NCI-H748 (cell line): ENCODE measurements at regions not wholly inside any gene's neighbourhood (a gene's known extent, or its start where the extent isn't known, plus 50 kb on each side); places are given as distances from the start of the nearest gene placed in this dataset.
"Not testable (repeated sequence)": the region's sequence is repeated elsewhere in the genome, so short reads cannot be mapped to it uniquely, and the experiment has no call there.

ENCODE experiments used
- DNase-seq: peaks from one replicate; lab custom pipeline; 2025; ENCODE audit not compliant: unreplicated experiment; lab: John Stamatoyannopoulos, UW

GRCh38 chr1:58968360-58968952 is 184.6 kb upstream of the JUN start:
- DNase-seq: no peak

GRCh38 chr1:58969176-58969575 is 185.3 kb upstream of the JUN start:
- DNase-seq: not testable (repeated sequence)

GRCh38 chr1:58971629-58972140 is 187.8 kb upstream of the JUN start:
- no peak for DNase-seq

GRCh38 chr1:58975888-58976287 is 192.0 kb upstream of the JUN start:
- DNase-seq: no peak

GRCh38 chr1:58976294-58976693 is 192.4 kb upstream of the JUN start:
- no peak for DNase-seq

- DNase-seq: no peak
Observed at GRCh38 chr1:58977598-58977997, 193.8 kb upstream of the JUN start.

GRCh38 chr1:58978096-58978495 is 194.2 kb upstream of the JUN start:
- DNase-seq: no peak

GRCh38 chr1:58979086-58979485 is 195.2 kb upstream of the JUN start:
- DNase-seq: no peak

GRCh38 chr1:58979677-58980076 is 195.8 kb upstream of the JUN start:
- no peak for DNase-seq

- DNase-seq: no peak
Observed at GRCh38 chr1:58981392-58981791, 197.5 kb upstream of the JUN start.

GRCh38 chr1:58982259-58982998 is 198.6 kb upstream of the JUN start:
- DNase-seq: peak; percentile 41

- no peak for DNase-seq
Observed at GRCh38 chr1:58983162-58983561, 199.3 kb upstream of the JUN start.

- DNase-seq: no peak
Observed at GRCh38 chr1:58983633-58984245, 199.9 kb upstream of the JUN start.

- no peak for DNase-seq
Observed at GRCh38 chr1:58986996-58987767, 203.3 kb upstream of the JUN start.

- no peak for DNase-seq
Observed at GRCh38 chr1:58988752-58989151, 204.9 kb upstream of the JUN start.

GRCh38 chr1:58989845-58990244 is 206.0 kb upstream of the JUN start:
- DNase-seq: no peak

- no peak for DNase-seq
Observed at GRCh38 chr1:58991305-58991704, 207.5 kb upstream of the JUN start.

GRCh38 chr1:58992643-58993042 is 208.8 kb upstream of the JUN start:
- no peak for DNase-seq

GRCh38 chr1:58993403-58993802 is 209.6 kb upstream of the JUN start:
- no peak for DNase-seq

GRCh38 chr1:58994664-58995063 is 210.8 kb upstream of the JUN start:
- DNase-seq: no peak

- DNase-seq: no peak
Observed at GRCh38 chr1:58996341-58997059, 212.7 kb upstream of the JUN start.
